ENCODE measurements at regions not wholly inside any gene's neighbourhood (a gene's known extent, or its start where the extent isn't known, plus 50 kb on each side); places are given as distances from the start of the nearest gene placed in this dataset.

DNA sequence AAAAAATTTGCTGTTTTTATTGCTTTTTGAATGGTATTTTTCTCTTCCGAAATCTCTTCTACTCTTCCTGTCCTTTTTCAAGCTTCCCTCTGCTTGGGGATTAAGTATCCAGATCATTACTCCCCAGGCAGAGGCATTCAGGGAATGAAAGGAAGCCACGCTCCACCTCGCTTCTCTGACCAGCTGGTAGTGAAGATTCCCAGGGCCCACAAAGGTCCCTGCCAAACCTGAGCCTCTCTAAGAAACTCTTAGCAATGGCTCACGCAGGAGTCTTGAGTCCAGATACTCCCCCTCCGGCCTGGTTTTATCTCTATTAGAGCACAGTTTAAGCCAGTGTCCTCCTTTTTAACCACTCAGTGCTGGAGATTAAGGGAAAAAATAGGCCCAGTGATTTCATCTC lies 51.4 kb upstream of the SOD3 start:
- Mint-ChIP-seq H3K4me3 (no peak overlapping the region), H3K9me3 (no peaks in the 10 kb centered on the region), H3K4me1 (no peaks in the 10 kb centered on the region), H3K36me3 (ENCODE audit: low read depth) (no peaks in the 10 kb centered on the region), H3K27ac (no peak overlapping the region), H3K27me3 (no peaks in the 10 kb centered on the region)
- intact Hi-C loops (cut with micrococcal nuclease), result no loop called here
- no peak for DNase-seq

DNA sequence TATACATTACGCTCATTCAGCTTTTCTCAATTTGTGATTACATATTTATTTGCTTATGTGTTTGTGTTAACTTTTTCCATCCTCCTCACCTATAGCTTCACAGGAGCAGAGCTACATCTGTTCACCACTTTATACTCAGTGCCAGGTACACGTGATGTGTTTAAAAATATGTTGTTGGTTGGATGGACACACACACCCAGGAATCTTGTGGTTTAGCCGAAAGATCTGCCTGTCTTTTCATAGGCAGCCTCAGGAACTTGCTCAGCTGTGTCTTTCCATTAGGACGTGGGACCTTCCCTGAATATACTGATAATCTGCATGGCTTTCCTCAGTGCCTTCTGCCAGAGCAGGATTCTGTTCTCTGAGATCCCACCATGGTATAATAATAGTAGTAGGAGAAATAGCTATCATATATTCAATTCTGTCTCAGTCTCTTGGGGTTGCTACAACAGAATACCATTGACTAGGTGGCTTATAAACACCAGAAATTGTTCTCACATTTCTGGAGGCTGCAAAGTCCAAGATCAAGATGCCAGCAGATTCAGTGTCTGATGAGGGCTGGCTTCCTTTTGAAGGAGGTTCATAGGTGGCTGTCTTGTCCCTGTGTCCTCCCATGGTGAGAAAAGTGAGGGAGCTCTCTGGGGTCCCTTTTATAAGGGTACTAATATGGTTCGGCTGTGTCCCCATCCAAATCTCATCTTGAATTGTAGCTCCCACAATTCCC lies 50.0 kb upstream of the SOD3 start:
- Mint-ChIP-seq H3K27me3 (no peaks in the 10 kb centered on the region), H3K27ac (no peak overlapping the region), H3K9me3 (no peaks in the 10 kb centered on the region), H3K4me3 (no peak overlapping the region), H3K36me3 (ENCODE audit: low read depth) (no peaks in the 10 kb centered on the region), H3K4me1 (no peaks in the 10 kb centered on the region)
- no peak for DNase-seq
- intact Hi-C loops (cut with micrococcal nuclease), result no loop called here
